A673 (cell line): ENCODE measurements at regions not wholly inside any gene's neighbourhood (a gene's known extent, or its start where the extent isn't known, plus 50 kb on each side); places are given as distances from the start of the nearest gene placed in this dataset.

ENCODE experiments used
- BruUV-seq: library from RNA; stranded (reverse); fragments of 400-500 nt; replicated peaks from 2 replicates; lab custom pipeline; 2021; lab: Mats Ljungman, UMichigan
- CTCF ChIA-PET: fragments of 300-600 bp; sonication (Branson Sonifier 250); formaldehyde crosslinking; loops from one replicate; lab custom pipeline; 2022; ENCODE audit warnings: antibody characterized with exemption; lab: Charles Lee
- POLR2A ChIA-PET: fragments of 300-600 bp; sonication (Branson Sonifier 250); formaldehyde crosslinking; loops from one replicate; lab custom pipeline; 2022; ENCODE audit warnings: antibody characterized with exemption; ENCODE audit not compliant: low non-redundant PET; lab: Charles Lee
- DNase-seq: peaks from one replicate; pipeline ENCODE4 v3.0.0-alpha.2; 2015; ENCODE audit warnings: low spot score
- H3K27ac ChIP-seq: fragments of 200-600 bp; sonication (generic); 2 replicates; pipeline ENCODE4 v1.5.1; 2016; ENCODE audit warnings: mixed run types, low read depth, mild to moderate bottlenecking, mixed read lengths, antibody characterized with exemption, low read length; ENCODE audit not compliant: poor library complexity, severe bottlenecking
- H3K27me3 ChIP-seq: fragments of 200-600 bp; sonication (generic); replicated peaks from 2 replicates; pipeline ENCODE4 v1.6.1; 2017; ENCODE audit warnings: mixed run types, low read depth, mild to moderate bottlenecking, mixed read lengths, antibody characterized with exemption, low read length; ENCODE audit not compliant: insufficient read depth, poor library complexity
- H3K36me3 ChIP-seq: fragments of 200-600 bp; sonication (generic); 2 replicates; pipeline ENCODE4 v1.6.1; 2016; ENCODE audit warnings: mixed run types, mild to moderate bottlenecking, mixed read lengths, antibody characterized with exemption, low read length; ENCODE audit not compliant: insufficient read depth, poor library complexity, severe bottlenecking
- H3K4me1 ChIP-seq: fragments of 200-600 bp; sonication (generic); 2 replicates; pipeline ENCODE4 v1.6.1; 2017; ENCODE audit warnings: mixed run types, mild to moderate bottlenecking, mixed read lengths, antibody characterized with exemption, low read length; ENCODE audit not compliant: insufficient read depth, poor library complexity, severe bottlenecking
- H3K4me3 ChIP-seq: fragments of 200-600 bp; sonication (generic); 2 replicates; pipeline ENCODE4 v1.5.1; 2016; ENCODE audit warnings: low read depth, mixed run types, mild to moderate bottlenecking, mixed read lengths, low read length; ENCODE audit not compliant: poor library complexity, severe bottlenecking
- H3K9me3 ChIP-seq: fragments of 200-600 bp; sonication (generic); 2 replicates; pipeline ENCODE4 v1.6.1; 2016; ENCODE audit warnings: mixed run types, low read depth, mild to moderate bottlenecking, mixed read lengths, antibody characterized with exemption, low read length; ENCODE audit not compliant: poor library complexity, severe bottlenecking
- EZH2 ChIP-seq: fragments of 200-600 bp; sonication (generic); IDR thresholded peaks from 2 replicates; pipeline ENCODE4 v1.6.1; 2017; ENCODE audit warnings: borderline replicate concordance, low read depth, mild to moderate bottlenecking, mixed read lengths, antibody characterized with exemption, low read length; ENCODE audit not compliant: poor library complexity, severe bottlenecking
- intact Hi-C: fragments of 100-400 bp; cut with micrococcal nuclease; formaldehyde crosslinking; loops from one replicate; pipeline ENCODE4 v1.10.0; 2022; ENCODE audit not compliant: unreplicated experiment
- TF ChIP-seq, protein P1 (sequence below): fragments of 300-800, 200-600 bp; sonication (generic); conservative IDR thresholded peaks from 2 replicates; pipeline ENCODE4 v1.5.1; 2017; ENCODE audit warnings: low read depth, mild to moderate bottlenecking, antibody characterized with exemption, low read length, moderate library complexity, mixed read lengths

GRCh38 chr20:22062874-22063273 is 357.4 kb downstream of the PAX1 start:
- no peaks in the 10 kb centered on the region for H3K9me3 ChIP-seq
- intact Hi-C loops: no loop called here
- no peaks in the 10 kb centered on the region for H3K36me3 ChIP-seq
- H3K27ac ChIP-seq: no peak overlapping the region
- no peaks in the 10 kb centered on the region for H3K4me1 ChIP-seq
- POLR2A ChIA-PET: no interaction called here
- no peak for DNase-seq
- CTCF ChIA-PET: no interaction called here
- H3K27me3 ChIP-seq: peaks cover 8% of the 10 kb centered on the region
- no peak for TF ChIP-seq EZH2
- TF ChIP-seq, protein P1, sequence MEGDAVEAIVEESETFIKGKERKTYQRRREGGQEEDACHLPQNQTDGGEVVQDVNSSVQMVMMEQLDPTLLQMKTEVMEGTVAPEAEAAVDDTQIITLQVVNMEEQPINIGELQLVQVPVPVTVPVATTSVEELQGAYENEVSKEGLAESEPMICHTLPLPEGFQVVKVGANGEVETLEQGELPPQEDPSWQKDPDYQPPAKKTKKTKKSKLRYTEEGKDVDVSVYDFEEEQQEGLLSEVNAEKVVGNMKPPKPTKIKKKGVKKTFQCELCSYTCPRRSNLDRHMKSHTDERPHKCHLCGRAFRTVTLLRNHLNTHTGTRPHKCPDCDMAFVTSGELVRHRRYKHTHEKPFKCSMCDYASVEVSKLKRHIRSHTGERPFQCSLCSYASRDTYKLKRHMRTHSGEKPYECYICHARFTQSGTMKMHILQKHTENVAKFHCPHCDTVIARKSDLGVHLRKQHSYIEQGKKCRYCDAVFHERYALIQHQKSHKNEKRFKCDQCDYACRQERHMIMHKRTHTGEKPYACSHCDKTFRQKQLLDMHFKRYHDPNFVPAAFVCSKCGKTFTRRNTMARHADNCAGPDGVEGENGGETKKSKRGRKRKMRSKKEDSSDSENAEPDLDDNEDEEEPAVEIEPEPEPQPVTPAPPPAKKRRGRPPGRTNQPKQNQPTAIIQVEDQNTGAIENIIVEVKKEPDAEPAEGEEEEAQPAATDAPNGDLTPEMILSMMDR: no peak
- H3K4me3 ChIP-seq: no peak overlapping the region
- no TSS peak for BruUV-seq

GRCh38 chr20:22060610-22061009 is 355.1 kb downstream of the PAX1 start:
- Histone ChIP-seq H3K4me1 (no peaks in the 10 kb centered on the region), H3K27ac (no peak overlapping the region), H3K9me3 (no peaks in the 10 kb centered on the region), H3K27me3 (peaks cover 13% of the 10 kb centered on the region), H3K4me3 (no peak overlapping the region), H3K36me3 (no peaks in the 10 kb centered on the region)
- DNase-seq: no peak
- intact Hi-C loops: no loop called here
- no peak for TF ChIP-seq EZH2
- TF ChIP-seq, protein P1: no peak
- ChIA-PET CTCF (interaction anchor here (0.5 kb wide), 1 partner anchor 1225 kb away, joined by 3 read pairs; no protein-coding TSS in a partner anchor), POLR2A (no interaction called here)
- no TSS peak for BruUV-seq

- intact Hi-C loops: no loop called here
- DNase-seq: no peak
- CTCF ChIA-PET: no interaction called here
- Histone ChIP-seq H3K36me3 (no peaks in the 10 kb centered on the region), H3K27me3 (peaks cover 20% of the 10 kb centered on the region), H3K9me3 (no peaks in the 10 kb centered on the region), H3K4me1 (no peaks in the 10 kb centered on the region), H3K27ac (no peak overlapping the region), H3K4me3 (no peak overlapping the region)
- TF ChIP-seq, protein P1: no peak
- TF ChIP-seq EZH2: no peak
- POLR2A ChIA-PET: no interaction called here
- BruUV-seq: no TSS peak
Observed at GRCh38 chr20:22058746-22059145, 353.3 kb downstream of the PAX1 start.
